Neuronal stem cell (in vitro differentiated cells): ENCODE measurements at regions not wholly inside any gene's neighbourhood (a gene's known extent, or its start where the extent isn't known, plus 50 kb on each side); places are given as distances from the start of the nearest gene placed in this dataset.

Experiments used
- DNase-seq: peaks from one replicate; pipeline ENCODE4 v3.0.0-alpha.2; 2013; ENCODE audit warnings: low spot score
- H2AFZ ChIP-seq: one replicate; pipeline ENCODE4 v1.6.1; 2013; ENCODE audit warnings: mild to moderate bottlenecking, low read length, inconsistent platforms
- H2AK5ac ChIP-seq: 2 replicates; pipeline ENCODE4 v1.6.1; 2013; ENCODE audit warnings: low read depth, mild to moderate bottlenecking, inconsistent platforms, low read length, moderate library complexity, mixed read lengths
- H2BK120ac ChIP-seq: 2 replicates; pipeline ENCODE4 v1.6.1; 2013; ENCODE audit warnings: low read depth, mild to moderate bottlenecking, inconsistent platforms, low read length, moderate library complexity, mixed read lengths
- H2BK12ac ChIP-seq: one replicate; pipeline ENCODE4 v1.6.1; 2013; ENCODE audit warnings: low read length, inconsistent platforms
- H2BK15ac ChIP-seq: 2 replicates; pipeline ENCODE4 v1.6.1; 2013; ENCODE audit warnings: mild to moderate bottlenecking, low read length, inconsistent platforms, mixed read lengths
- H2BK5ac ChIP-seq: one replicate; pipeline ENCODE4 v1.6.1; 2013; ENCODE audit warnings: inconsistent platforms, mild to moderate bottlenecking, low read length, moderate library complexity
- H3K14ac ChIP-seq: one replicate; pipeline ENCODE4 v1.6.1; 2013; ENCODE audit warnings: low read length, inconsistent platforms
- H3K18ac ChIP-seq: 2 replicates; pipeline ENCODE4 v1.6.1; 2013; ENCODE audit warnings: low read length, inconsistent platforms
- H3K23ac ChIP-seq: 2 replicates; pipeline ENCODE4 v1.6.1; 2013; ENCODE audit warnings: low read depth, mild to moderate bottlenecking, mixed read lengths, low read length, inconsistent platforms; ENCODE audit not compliant: poor library complexity
- H3K27ac ChIP-seq: replicated peaks from 3 replicates; pipeline ENCODE4 v1.5.1; 2013; ENCODE audit warnings: low read length, inconsistent platforms
- H3K27me3 ChIP-seq, 3 experiments: 2 replicates each; pipeline ENCODE4 v1.6.1; 2013; ENCODE audit warnings: low read length in 3 of 3, mild to moderate bottlenecking in 2 of 3, inconsistent platforms in 1 of 3, low read depth in 1 of 3, mixed read lengths in 1 of 3, moderate library complexity in 1 of 3; ENCODE audit not compliant: control insufficient read depth in 3 of 3, insufficient read depth in 3 of 3
- H3K36me3 ChIP-seq, 2 donors: replicated peaks in 1 of 2; 2 replicates each; pipeline ENCODE4 v1.6.1; 2013; ENCODE audit warnings: low read length in 2 of 2; ENCODE audit not compliant: control insufficient read depth in 2 of 2, insufficient read depth in 2 of 2
- H3K4ac ChIP-seq: 2 replicates; pipeline ENCODE4 v1.6.1; 2013; ENCODE audit warnings: inconsistent platforms, mild to moderate bottlenecking, low read length, moderate library complexity
- H3K4me1 ChIP-seq, 2 donors: 1 replicate in 1 of 2; 2 replicates in 1 of 2; pipeline ENCODE4 v1.6.1; 2013; ENCODE audit warnings: low read length in 2 of 2, low read depth in 1 of 2; ENCODE audit not compliant: control insufficient read depth in 2 of 2, insufficient read depth in 1 of 2
- H3K4me2 ChIP-seq: one replicate; pipeline ENCODE4 v1.6.1; 2013; ENCODE audit warnings: mild to moderate bottlenecking, low read length, inconsistent platforms; ENCODE audit not compliant: insufficient read depth, poor library complexity, severe bottlenecking
- H3K4me3 ChIP-seq, 2 donors: 2 replicates each; pipeline ENCODE4 v1.5.1; 2013; ENCODE audit warnings: low read length in 2 of 2, mild to moderate bottlenecking in 2 of 2, inconsistent platforms in 1 of 2, moderate library complexity in 1 of 2
- H3K79me1 ChIP-seq: one replicate; pipeline ENCODE4 v1.6.1; 2013; ENCODE audit warnings: low read depth, mild to moderate bottlenecking, inconsistent platforms, low read length, moderate library complexity
- H3K9ac ChIP-seq: one replicate; pipeline ENCODE4 v1.6.1; 2013; ENCODE audit warnings: mild to moderate bottlenecking, low read depth, low read length, inconsistent platforms; ENCODE audit not compliant: poor library complexity
- H3K9me3 ChIP-seq, 2 donors: replicated peaks in 1 of 2; 2 replicates each; pipeline versions ENCODE3 to v1.6.1; 2013; ENCODE audit warnings: low read length in 2 of 2, mild to moderate bottlenecking in 2 of 2, inconsistent platforms in 1 of 2, low read depth in 1 of 2, mixed read lengths in 1 of 2, moderate library complexity in 1 of 2; ENCODE audit not compliant: control insufficient read depth in 2 of 2, insufficient read depth in 1 of 2
- H4K8ac ChIP-seq: one replicate; pipeline ENCODE4 v1.6.1; 2013; ENCODE audit warnings: low read depth, mild to moderate bottlenecking, inconsistent platforms, low read length, moderate library complexity
- H4K91ac ChIP-seq: one replicate; pipeline ENCODE4 v1.6.1; 2013; ENCODE audit warnings: low read length, low read depth, mild to moderate bottlenecking, inconsistent platforms; ENCODE audit not compliant: poor library complexity
- WGBS, 2 donors: extraction: QIAGEN DNeasy Blood & Tissue Kit; methylation state at CpG; one replicate each; pipeline ENCODE4 v1.1.7; 2013; ENCODE audit warnings: missing lambda C conversion rate in 2 of 2, mixed read lengths in 1 of 2; ENCODE audit not compliant: insufficient read length in 2 of 2, insufficient replicate concordance in 1 of 2; ENCODE audit errors: extremely low coverage in 2 of 2; 5-methylcytosine and 5-hydroxymethylcytosine counted together

GRCh38 chr1:229003233-229004031, 267.5 kb upstream of the RAB4A start:
- Histone ChIP-seq H3K18ac (peak overlapping the region; percentile 54), H2BK15ac (peak overlapping the region; percentile 1), H3K4me1 (peaks cover 0 to 18% of the 10 kb centered on the region in 2 donors), H2BK120ac (no peak overlapping the region), H3K27ac (no peak overlapping the region), H3K79me1 (no peaks in the 10 kb centered on the region), H3K4ac (no peak overlapping the region), H3K4me3 (no peak overlapping the region), H3K4me2 (no peak overlapping the region), H2AFZ (peak overlapping the region; percentile 11), H2AK5ac (no peak overlapping the region), H3K14ac (no peak overlapping the region), H3K9ac (no peak overlapping the region), H3K23ac (no peak overlapping the region), H3K36me3 (no peaks in the 10 kb centered on the region), H3K27me3 (no peaks in the 10 kb centered on the region), H4K8ac (no peak overlapping the region), H2BK12ac (no peak overlapping the region), H4K91ac (peak overlapping the region; percentile 10), H2BK5ac (no peak overlapping the region), H3K9me3 (no peaks in the 10 kb centered on the region)
- WGBS, 2 donors: no CpG with 5 or more reads among the region's 17 CpGs
- no peak for DNase-seq

GRCh38 chr1:229004066-229004833, 266.7 kb upstream of the RAB4A start:
- Histone ChIP-seq H2AFZ (no peak overlapping the region), H3K27me3 (no peaks in the 10 kb centered on the region), H2BK120ac (no peak overlapping the region), H3K36me3 (no peaks in the 10 kb centered on the region), H3K27ac (no peak overlapping the region), H3K4ac (no peak overlapping the region), H2BK15ac (no peak overlapping the region), H2BK12ac (no peak overlapping the region), H3K4me2 (no peak overlapping the region), H3K14ac (no peak overlapping the region), H3K9me3 (no peaks in the 10 kb centered on the region), H4K91ac (no peak overlapping the region), H4K8ac (no peak overlapping the region), H2BK5ac (no peak overlapping the region), H3K18ac (no peak overlapping the region), H3K79me1 (no peaks in the 10 kb centered on the region), H3K4me1 (peaks cover 0 to 18% of the 10 kb centered on the region in 2 donors), H3K9ac (no peak overlapping the region), H3K4me3 (no peak overlapping the region), H2AK5ac (no peak overlapping the region), H3K23ac (no peak overlapping the region)
- no peak for DNase-seq
- WGBS, 2 donors: no CpG with 5 or more reads among the region's 14 CpGs

- no peak overlapping the region for H2BK15ac ChIP-seq
- H2AK5ac ChIP-seq: no peak overlapping the region
- H3K14ac ChIP-seq: no peak overlapping the region
- H3K79me1 ChIP-seq: no peaks in the 10 kb centered on the region
- no CpG with 5 or more reads among the region's 3 CpGs for WGBS, 2 donors
- H3K27me3 ChIP-seq: no peaks in the 10 kb centered on the region
- no peak overlapping the region for H2BK5ac ChIP-seq
- H2BK12ac ChIP-seq: no peak overlapping the region
- H3K9ac ChIP-seq: no peak overlapping the region
- H3K4me2 ChIP-seq: no peak overlapping the region
- H3K9me3 ChIP-seq: no peaks in the 10 kb centered on the region
- no peaks in the 10 kb centered on the region for H3K36me3 ChIP-seq
- no peak overlapping the region for H2BK120ac ChIP-seq
- peak overlapping the region; percentile 5 for H3K18ac ChIP-seq
- H3K4me3 ChIP-seq: peak overlapping the region in 1 of 2 donors; percentile 5
- H3K4ac ChIP-seq: no peak overlapping the region
- no peak for DNase-seq
- H3K27ac ChIP-seq: no peak overlapping the region
- H4K8ac ChIP-seq: no peak overlapping the region
- H3K23ac ChIP-seq: no peak overlapping the region
- H4K91ac ChIP-seq: peak overlapping the region; percentile 48
- no peak overlapping the region for H2AFZ ChIP-seq
- peaks cover 0 to 18% of the 10 kb centered on the region in 2 donors for H3K4me1 ChIP-seq
Observed at GRCh38 chr1:229005097-229005496, 265.8 kb upstream of the RAB4A start.

GRCh38 chr1:229005556-229005955, 265.4 kb upstream of the RAB4A start:
- no peak overlapping the region for H2BK120ac ChIP-seq
- H2BK5ac ChIP-seq: no peak overlapping the region
- H3K79me1 ChIP-seq: no peaks in the 10 kb centered on the region
- no peak overlapping the region for H4K91ac ChIP-seq
- H3K4me2 ChIP-seq: no peak overlapping the region
- DNase-seq: no peak
- H3K14ac ChIP-seq: no peak overlapping the region
- no peak overlapping the region for H3K18ac ChIP-seq
- H3K4me3 ChIP-seq: no peak overlapping the region
- no peak overlapping the region for H2BK15ac ChIP-seq
- no peak overlapping the region for H3K4ac ChIP-seq
- WGBS, 2 donors: no CpG with 5 or more reads among the region's 7 CpGs
- no peak overlapping the region for H2AK5ac ChIP-seq
- no peak overlapping the region for H3K27ac ChIP-seq
- no peak overlapping the region for H4K8ac ChIP-seq
- H3K27me3 ChIP-seq: no peaks in the 10 kb centered on the region
- H3K36me3 ChIP-seq: no peaks in the 10 kb centered on the region
- H3K23ac ChIP-seq: no peak overlapping the region
- no peak overlapping the region for H2AFZ ChIP-seq
- no peaks in the 10 kb centered on the region for H3K9me3 ChIP-seq
- H2BK12ac ChIP-seq: no peak overlapping the region
- no peak overlapping the region for H3K9ac ChIP-seq
- peaks cover 0 to 18% of the 10 kb centered on the region in 2 donors for H3K4me1 ChIP-seq
